Esophagus muscularis mucosa (tissue), 4 donors: ENCODE measurements at regions not wholly inside any gene's neighbourhood (a gene's known extent, or its start where the extent isn't known, plus 50 kb on each side); places are given as distances from the start of the nearest gene placed in this dataset.
"Not testable (repeated sequence)": the region's sequence is repeated elsewhere in the genome, so short reads cannot be mapped to it uniquely, and the experiment has no call there.

Source experiments
- DNase-seq: peaks from one replicate; pipeline ENCODE4 v3.0.0-alpha.2; 2017; ENCODE audit errors: extremely low spot score
- H3K27ac ChIP-seq, 4 donors: fragments of 200-600 bp; sonication (generic); replicated peaks in 1 of 4; 1 replicate in 3 of 4; 2 replicates in 1 of 4; pipeline ENCODE4 v1.5.1; 2016 to 2019; ENCODE audit warnings: mild to moderate bottlenecking in 1 of 4
- H3K27me3 ChIP-seq, 4 donors: fragments of 200-600 bp; sonication (generic); one replicate each; pipeline versions ENCODE4 v1.5.1 to v1.6.0; 2016 to 2019
- H3K36me3 ChIP-seq, 4 donors: fragments of 200-600 bp; sonication (generic); one replicate each; pipeline ENCODE4 v1.5.1; 2016 to 2019
- H3K4me1 ChIP-seq, 4 donors: fragments of 200-600 bp; sonication (generic); one replicate each; pipeline ENCODE4 v1.5.1; 2016 to 2019
- H3K4me3 ChIP-seq, 4 donors: fragments of 200-600 bp; sonication (generic); 1 replicate in 2 of 4; 2 replicates in 2 of 4; pipeline ENCODE4 v1.5.1; 2016 to 2019; ENCODE audit warnings: mild to moderate bottlenecking in 4 of 4, moderate library complexity in 1 of 4
- H3K9me3 ChIP-seq, 4 donors: fragments of 200-600 bp; sonication (generic); 1 replicate in 3 of 4; 2 replicates in 1 of 4; pipeline ENCODE4 v1.5.1; 2016 to 2019
- EP300 ChIP-seq: sonication (generic); formaldehyde crosslinking; IDR thresholded peaks from one replicate; pipeline ENCODE4 v1.6.1; 2017; ENCODE audit warnings: antibody characterized with exemption
- POLR2A ChIP-seq: fragments of 450-650 bp; IDR thresholded peaks from one replicate; pipeline ENCODE4 v1.6.1; 2017; ENCODE audit warnings: antibody characterized with exemption, moderate library complexity, mild to moderate bottlenecking, low read depth
- POLR2AphosphoS5 ChIP-seq, 2 donors: sonication (generic); formaldehyde crosslinking; IDR thresholded peaks; one replicate each; pipeline ENCODE4 v1.6.1; 2017; ENCODE audit warnings: antibody characterized with exemption in 2 of 2
- WGBS: methylation state at CpG from one replicate; pipeline ENCODE4 v1.1.5; 2018; 5-methylcytosine and 5-hydroxymethylcytosine counted together
- intact Hi-C: fragments of 100-400 bp; cut with DNase I; formaldehyde crosslinking; loops from one replicate; pipeline ENCODE4 v1.15.1; 2023
- TF ChIP-seq, protein P1 (sequence below), 3 experiments: fragments of 200-600 bp in 2 of 3; fragments of 450-650 bp in 1 of 3; sonication (generic) in 2 of 3; IDR thresholded peaks; one replicate each; pipeline ENCODE4 v1.5.1; 2017 to 2019; ENCODE audit warnings: antibody characterized with exemption in 3 of 3, mild to moderate bottlenecking in 2 of 3, moderate library complexity in 1 of 3

DNA sequence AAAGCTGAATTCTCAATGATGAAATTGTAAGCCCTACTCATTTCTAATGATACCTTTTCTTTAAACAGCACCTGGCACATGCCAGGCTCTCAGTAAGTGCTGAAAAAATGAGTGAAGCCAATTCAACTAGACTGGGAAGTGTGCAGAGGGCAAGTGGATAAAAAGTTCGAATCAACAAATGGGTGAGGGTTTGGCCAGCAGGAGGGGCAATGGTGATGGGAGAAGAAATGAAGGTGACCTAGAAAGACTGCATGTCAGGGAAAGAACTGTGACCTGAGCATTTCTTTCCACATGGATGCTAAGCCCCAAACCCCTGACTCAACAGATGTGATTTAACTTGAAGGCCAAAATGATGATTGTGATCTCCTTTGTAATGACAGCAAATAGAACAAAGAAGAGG is 54.6 kb downstream of the DKK1 start:
- 72% methylated on average over 1 of the region's 1 CpG for WGBS
- peaks cover 0 to 4% (median 1%) of the 10 kb centered on the region in 4 donors for H3K9me3 ChIP-seq
- no peak for TF ChIP-seq POLR2AphosphoS5 (IDR thresholded peaks at IDR 0.05)
- TF ChIP-seq POLR2A, result no peak
- TF ChIP-seq, protein P1, sequence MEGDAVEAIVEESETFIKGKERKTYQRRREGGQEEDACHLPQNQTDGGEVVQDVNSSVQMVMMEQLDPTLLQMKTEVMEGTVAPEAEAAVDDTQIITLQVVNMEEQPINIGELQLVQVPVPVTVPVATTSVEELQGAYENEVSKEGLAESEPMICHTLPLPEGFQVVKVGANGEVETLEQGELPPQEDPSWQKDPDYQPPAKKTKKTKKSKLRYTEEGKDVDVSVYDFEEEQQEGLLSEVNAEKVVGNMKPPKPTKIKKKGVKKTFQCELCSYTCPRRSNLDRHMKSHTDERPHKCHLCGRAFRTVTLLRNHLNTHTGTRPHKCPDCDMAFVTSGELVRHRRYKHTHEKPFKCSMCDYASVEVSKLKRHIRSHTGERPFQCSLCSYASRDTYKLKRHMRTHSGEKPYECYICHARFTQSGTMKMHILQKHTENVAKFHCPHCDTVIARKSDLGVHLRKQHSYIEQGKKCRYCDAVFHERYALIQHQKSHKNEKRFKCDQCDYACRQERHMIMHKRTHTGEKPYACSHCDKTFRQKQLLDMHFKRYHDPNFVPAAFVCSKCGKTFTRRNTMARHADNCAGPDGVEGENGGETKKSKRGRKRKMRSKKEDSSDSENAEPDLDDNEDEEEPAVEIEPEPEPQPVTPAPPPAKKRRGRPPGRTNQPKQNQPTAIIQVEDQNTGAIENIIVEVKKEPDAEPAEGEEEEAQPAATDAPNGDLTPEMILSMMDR (IDR thresholded peaks at IDR 0.05), result no peak
- no peak for TF ChIP-seq EP300
- intact Hi-C loops, result no loop called here
- no peaks in the 10 kb centered on the region for H3K4me1 ChIP-seq
- DNase-seq, result no peak
- H3K27me3 ChIP-seq, result no peaks in the 10 kb centered on the region
- H3K27ac ChIP-seq, result no peak overlapping the region
- no peak overlapping the region for H3K4me3 ChIP-seq
- no peaks in the 10 kb centered on the region for H3K36me3 ChIP-seq

DNA sequence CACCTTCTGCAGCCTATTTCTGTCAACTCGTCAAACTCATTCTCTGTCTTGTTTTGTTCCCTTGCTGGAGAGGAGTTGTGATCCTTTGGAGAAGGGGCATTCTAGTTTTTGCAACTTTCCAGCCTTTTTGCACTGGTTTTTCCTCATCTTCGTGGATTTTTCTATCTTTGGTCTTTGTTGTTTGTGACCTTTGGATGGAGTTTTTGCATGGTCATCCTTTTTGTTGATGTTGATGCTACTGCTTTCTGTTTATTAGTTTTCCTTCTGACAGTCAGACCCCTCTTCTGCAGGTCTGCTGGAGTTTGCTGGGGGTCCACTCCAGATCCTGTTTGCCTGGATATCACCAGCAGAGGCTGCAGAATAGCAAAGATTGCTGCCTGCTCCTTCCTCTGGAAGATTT is 60.1 kb downstream of the DKK1 start:
- intact Hi-C loops, DNase-seq, H3K27me3 ChIP-seq, H3K4me1 ChIP-seq, H3K9me3 ChIP-seq, H3K4me3 ChIP-seq, H3K27ac ChIP-seq, H3K36me3 ChIP-seq: not testable (repeated sequence)
- WGBS, result 84% methylated on average over 2 of the region's 2 CpGs

DNA sequence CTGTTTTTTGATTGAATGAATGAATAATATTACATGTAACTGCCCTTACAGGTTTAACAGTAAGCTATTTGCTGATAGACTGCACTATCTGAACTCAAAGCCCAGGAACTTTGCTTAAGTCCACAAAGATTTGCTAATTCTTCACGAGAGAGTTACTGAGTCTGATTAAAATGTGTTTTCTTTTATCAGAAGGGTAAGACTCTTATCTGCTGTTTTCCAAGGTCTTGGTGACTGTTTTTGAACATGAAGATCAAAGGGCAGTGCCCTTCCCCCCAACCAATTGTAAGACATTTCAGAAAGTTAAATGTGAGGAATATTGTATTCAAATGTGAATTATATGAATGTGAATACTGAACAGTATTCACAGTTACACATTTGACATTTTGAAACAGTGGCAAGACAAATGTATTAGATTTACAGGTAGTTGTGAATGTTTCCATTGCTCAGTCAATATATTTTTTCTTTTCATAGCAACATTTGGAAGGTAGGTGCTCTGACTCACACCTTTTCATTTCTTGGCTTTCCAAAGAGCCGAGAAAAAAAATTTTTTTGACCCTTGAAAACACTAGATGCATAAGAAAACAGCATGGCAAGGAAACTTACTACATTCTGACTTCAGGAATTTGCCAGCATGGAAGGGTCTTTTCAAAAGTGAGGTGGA is 62.7 kb downstream of the DKK1 start:
- no peak overlapping the region for H3K27ac ChIP-seq
- peaks cover 0 to 9% (median 0%) of the 10 kb centered on the region in 4 donors for H3K27me3 ChIP-seq
- H3K4me1 ChIP-seq, result no peaks in the 10 kb centered on the region
- TF ChIP-seq, protein P1 (IDR thresholded peaks at IDR 0.05), result no peak
- TF ChIP-seq EP300 (no peak), POLR2A (no peak), POLR2AphosphoS5 (IDR thresholded peaks at IDR 0.05) (no peak)
- H3K36me3 ChIP-seq, result no peaks in the 10 kb centered on the region
- intact Hi-C loops, result no loop called here
- DNase-seq, result no peak
- no peak overlapping the region for H3K4me3 ChIP-seq
- H3K9me3 ChIP-seq, result peaks cover 0 to 10% (median 2%) of the 10 kb centered on the region in 4 donors
- 47% methylated on average over 2 of the region's 2 CpGs for WGBS

DNA sequence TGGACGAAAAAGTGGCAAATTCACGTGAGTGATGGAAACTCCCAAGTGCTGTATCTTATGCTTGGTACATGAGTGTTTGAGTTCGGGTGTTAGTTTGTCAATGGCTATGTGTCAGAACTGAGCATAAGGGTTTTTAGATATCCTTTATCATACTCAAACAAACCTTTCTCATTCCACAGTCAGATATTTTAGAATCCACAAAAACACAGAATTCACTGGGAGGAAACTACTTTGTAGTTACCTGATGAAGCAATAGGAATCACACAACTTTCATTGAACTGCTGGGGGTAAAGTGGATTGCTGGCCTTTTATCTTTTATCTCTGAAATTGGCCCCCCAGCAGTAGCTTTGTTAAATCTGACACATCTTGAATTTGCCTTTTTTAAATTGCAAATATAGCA is 64.0 kb downstream of the DKK1 start:
- H3K36me3 ChIP-seq, result no peaks in the 10 kb centered on the region
- intact Hi-C loops, result no loop called here
- TF ChIP-seq POLR2AphosphoS5 (IDR thresholded peaks at IDR 0.05) (no peak), POLR2A (no peak), EP300 (no peak)
- TF ChIP-seq, protein P1 (IDR thresholded peaks at IDR 0.05), result no peak
- WGBS, result 51% methylated on average over 3 of the region's 3 CpGs
- peaks cover 0 to 9% (median 0%) of the 10 kb centered on the region in 4 donors for H3K27me3 ChIP-seq
- H3K4me1 ChIP-seq, result no peaks in the 10 kb centered on the region
- H3K9me3 ChIP-seq, result peaks cover 0 to 10% (median 2%) of the 10 kb centered on the region in 4 donors
- H3K27ac ChIP-seq, result no peak overlapping the region
- H3K4me3 ChIP-seq, result no peak overlapping the region
- DNase-seq, result no peak

DNA sequence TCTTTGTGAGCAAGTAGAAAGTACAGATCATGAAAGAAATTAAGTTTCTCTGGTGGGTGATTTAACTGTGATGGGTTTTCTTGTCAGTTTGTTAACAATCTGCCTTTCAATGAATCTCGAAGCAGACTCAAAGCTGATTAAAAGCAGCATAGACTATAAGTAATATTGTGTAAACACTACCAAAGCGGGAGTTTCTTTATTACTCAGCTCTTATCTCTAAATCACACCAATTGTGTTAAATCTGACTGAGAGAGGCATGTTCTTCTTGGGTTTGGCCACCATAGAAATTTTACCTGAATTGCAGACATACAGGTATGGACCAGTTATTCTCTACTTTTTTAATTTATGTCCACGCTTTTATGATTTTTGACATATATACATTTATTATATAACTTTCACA is 65.2 kb downstream of the DKK1 start:
- Histone ChIP-seq H3K27ac (no peak overlapping the region), H3K36me3 (no peaks in the 10 kb centered on the region), H3K9me3 (peaks cover 0 to 5% (median 0%) of the 10 kb centered on the region in 4 donors), H3K4me1 (no peaks in the 10 kb centered on the region), H3K4me3 (no peak overlapping the region), H3K27me3 (peaks cover 0 to 9% (median 0%) of the 10 kb centered on the region in 4 donors)
- intact Hi-C loops, result no loop called here
- DNase-seq, result no peak
- no peak for TF ChIP-seq POLR2AphosphoS5 (IDR thresholded peaks at IDR 0.05)
- TF ChIP-seq, protein P1 (IDR thresholded peaks at IDR 0.05), result no peak
- no peak for TF ChIP-seq POLR2A
- no peak for TF ChIP-seq EP300
- 72% methylated on average over 3 of the region's 3 CpGs for WGBS
